Embryonic facial prominence (tissue), 1 donor: ENCODE measurements at regions not wholly inside any gene's neighbourhood (a gene's known extent, or its start where the extent isn't known, plus 50 kb on each side); places are given as distances from the start of the nearest gene placed in this dataset.
A peak's percentile ranks its signal among the peaks of the same experiment; 100 is the strongest.
"Not testable (repeated sequence)": the region's sequence is repeated elsewhere in the genome, so short reads cannot be mapped to it uniquely, and the experiment has no call there.

ENCODE experiments used
- DNase-seq: peaks from one replicate; pipeline ENCODE4 v3.0.0-alpha.2; 2016; ENCODE audit errors: extremely low spot score

DNA sequence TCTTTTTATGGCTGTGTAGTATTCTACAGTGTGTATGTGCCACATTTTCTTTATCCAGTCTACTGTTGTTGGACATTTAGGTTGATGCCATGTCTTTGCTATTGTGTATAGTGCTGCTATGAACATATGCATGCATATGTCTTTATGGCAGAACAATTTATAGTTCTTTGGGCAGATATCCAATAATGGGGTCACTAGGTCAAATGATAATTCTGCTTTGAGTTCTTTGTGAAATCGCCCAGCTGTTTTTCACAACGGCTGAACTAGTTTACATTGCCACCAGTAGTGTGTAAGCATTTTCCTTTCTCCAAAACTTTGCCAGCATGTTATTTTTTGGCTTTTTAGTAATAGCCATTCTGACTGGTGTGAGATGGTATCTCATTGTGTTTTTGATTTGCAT, 214.8 kb upstream of the TMEM229A start:
- DNase-seq: no peak

DNA sequence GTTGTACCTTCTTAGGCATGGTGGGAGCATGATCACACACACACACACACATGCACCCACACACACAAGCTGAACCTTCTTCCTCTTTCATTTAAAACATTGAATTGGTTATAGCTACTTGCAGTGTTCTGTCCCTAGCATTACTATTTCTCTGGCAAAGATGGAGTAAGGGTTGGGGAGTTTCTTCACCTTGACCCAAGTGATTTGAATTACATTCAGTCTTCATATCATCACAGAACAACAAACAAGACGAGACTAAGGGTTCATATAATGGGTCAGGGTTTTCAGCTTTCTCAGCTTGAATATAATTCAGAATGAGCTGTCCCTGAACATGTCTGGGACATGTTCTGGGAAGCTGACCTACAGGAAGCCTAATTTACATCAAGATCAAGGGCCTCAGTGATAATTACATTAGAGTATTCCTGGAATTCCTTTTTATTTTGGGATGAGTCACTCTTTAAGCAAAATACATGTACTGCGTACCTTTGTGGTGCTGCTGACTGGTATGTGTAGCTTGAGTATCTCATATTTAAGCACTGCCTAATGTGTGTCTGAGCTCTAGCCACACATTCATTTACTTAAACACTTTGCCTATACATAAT, 213.5 kb upstream of the TMEM229A start:
- no peak for DNase-seq

DNA sequence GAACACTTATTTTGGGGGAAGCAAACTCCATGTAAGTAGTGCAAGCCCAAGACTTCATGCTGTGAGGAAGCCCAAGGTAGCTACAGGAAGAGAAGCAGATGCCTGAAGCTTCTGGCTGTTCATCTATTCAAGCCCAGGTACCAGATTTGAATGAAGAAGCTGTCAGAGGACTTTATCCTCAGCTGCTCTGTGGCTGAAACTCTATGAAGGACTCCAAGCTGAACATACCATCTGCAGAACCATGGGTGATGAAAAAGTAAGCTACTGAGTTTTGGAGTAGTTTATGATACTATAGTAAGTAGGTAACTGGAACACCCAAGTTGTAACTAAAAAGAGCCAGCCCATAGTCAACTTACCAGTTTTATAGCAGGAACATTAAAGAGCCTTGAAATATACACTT, 211.6 kb upstream of the TMEM229A start:
- not testable (repeated sequence) for DNase-seq

DNA sequence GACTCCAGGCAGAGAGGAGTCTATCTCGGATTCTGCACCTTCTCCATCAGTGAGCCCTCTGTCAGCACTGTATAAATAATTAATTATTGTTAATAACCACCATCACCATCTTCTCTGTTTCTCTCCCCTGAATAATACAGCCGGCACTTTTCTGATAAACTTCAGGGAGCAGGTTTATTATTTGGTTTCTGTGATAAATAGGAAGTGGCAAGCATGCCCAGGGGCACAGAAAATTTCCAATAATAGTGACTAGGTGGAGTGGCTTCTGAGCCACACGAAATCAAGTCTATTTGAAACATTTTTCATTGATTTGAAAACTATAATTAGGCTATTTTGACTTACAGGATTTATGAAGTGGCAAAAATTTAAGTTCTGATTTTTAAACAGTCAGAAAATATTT, 186.8 kb upstream of the TMEM229A start:
- DNase-seq: no peak

DNA sequence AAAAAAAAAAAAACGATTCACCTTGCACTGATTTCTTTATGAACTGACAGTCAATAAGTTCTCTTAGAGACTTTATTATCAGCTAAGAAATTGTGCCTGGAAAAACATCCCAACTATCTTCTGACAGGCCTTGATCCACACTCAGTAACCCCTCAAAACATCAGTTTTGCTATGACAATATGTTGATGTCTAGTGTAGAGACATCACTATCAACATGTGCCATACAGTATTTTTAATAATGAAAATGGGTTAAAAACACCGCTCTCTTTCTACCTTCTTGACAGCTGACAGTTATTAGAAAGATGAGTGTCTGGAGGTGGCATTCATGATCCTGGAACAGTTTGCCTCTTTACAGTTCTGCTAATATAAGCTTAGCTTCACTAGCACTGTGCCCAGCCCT, 175.8 kb upstream of the TMEM229A start:
- DNase-seq: no peak

DNA sequence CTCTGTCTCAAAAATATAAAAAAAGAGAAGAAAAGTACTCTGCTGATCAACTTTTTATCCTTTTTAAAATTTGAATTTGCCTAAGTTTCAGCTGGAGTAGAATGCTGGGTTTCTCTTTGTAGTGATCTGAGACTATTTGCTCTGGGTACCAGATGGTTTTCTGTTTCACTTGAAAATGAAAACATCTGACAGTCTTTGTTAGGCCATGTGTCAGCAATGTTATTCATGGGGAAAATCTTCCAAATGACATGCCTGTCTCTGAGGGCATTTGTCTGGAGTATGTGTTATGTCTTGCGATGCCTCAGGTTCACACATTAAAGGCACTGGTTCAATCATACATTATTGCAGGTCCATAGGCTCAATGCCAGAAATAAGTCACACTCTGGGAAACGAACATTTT, 175.3 kb upstream of the TMEM229A start:
- no peak for DNase-seq

DNA sequence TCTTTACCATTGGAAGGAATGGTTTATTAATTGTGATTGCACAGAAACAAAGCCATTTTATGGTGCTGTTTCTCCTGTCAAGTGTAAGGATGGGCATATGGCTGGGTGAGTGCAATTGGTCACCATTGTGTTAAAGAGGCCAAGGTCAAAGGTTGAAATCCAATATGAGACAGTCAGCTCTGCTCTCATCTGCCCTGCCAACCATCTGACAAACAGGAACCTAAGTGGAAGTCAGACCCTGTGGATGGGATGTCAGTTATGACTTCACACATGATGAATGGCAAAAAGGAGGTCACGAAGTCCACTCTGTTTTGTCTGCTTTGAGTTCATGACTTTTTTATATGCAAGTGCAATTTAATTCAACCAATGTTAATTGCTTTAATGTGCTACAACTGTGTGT, 172.7 kb upstream of the TMEM229A start:
- no peak for DNase-seq

DNA sequence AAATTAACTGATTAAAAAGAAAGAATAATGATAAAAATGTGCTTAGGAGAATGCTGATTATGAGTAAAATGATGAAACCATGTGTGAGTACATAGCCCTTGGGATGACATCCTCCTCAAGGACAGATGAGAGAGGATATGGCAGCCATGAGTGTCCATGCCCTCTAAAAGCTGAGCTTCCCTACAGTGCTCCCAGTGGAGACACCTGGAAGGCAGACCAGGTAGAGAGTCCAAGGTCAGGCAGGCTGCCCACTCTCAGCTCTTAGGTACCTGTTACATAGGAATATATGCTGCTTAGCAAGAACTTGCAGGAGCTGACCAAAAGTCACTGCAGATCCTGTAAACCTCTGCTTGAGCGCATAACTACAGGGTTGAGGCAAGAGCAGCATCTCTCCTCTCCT, 169.7 kb upstream of the TMEM229A start:
- DNase-seq: no peak

DNA sequence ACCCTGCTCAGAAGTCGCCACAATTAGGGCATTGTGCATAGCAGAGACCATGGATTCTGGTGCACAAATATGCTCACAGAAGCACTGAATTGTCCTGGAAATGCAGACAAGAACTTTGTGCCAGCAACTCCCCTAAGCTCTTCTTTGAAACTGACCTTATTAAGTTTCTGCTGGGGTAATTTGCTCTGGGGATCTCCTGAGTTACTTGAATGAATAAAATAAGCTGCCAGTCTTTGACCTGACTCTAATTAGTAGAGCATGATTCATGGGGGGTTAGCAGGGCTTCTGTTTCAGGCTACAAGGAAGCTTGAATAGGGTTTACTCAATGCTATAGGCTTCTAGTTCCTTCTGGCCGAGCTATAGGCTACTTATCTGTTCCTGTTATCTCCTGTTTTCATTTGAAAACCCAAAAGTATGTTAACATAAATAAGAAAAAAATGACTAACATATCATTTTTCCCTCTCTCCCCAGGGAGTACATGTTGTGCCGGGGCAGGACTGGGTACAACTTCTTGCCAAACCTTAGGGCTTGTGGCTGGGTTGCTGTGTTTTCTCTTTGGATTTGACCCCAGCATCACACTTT, 169.0 kb upstream of the TMEM229A start:
- DNase-seq: no peak

DNA sequence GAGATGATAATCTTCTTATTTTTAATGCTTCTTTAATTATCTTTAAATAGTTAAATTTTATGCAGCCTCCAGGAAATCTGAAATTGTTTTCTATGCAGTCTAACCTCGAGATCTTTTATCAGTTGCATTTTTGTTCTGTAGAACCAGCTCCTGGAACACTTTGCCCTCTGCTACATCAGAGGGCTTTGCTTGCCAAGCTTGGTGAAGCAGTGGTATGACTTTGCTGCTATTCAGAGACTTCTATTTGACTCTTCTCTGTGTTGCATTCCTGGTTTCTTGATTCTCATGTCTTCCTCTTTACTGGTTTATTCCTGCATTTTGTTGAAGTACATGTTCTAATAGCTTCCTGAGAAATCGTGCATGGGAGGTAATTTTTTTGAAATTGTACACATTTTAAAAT, 163.7 kb upstream of the TMEM229A start:
- DNase-seq: no peak

DNA sequence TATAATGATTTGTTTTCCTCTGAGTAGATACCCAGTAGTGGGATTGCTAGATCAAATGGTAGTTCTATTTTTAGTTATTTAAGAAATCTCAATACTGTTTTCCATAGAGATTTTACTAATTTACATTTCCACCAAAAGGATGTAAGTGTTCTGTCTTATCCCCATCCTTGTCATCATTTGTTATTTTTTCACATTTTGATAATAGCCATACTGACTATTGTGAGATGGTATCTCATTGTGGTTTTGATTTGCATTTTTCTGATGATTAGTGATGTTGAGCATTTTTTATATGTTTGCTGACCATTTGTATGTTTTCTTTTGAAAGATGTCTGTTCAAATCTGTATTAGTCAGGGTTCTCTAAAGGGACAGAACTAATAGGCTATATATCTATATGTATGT, 160.0 kb upstream of the TMEM229A start:
- no peak for DNase-seq

DNA sequence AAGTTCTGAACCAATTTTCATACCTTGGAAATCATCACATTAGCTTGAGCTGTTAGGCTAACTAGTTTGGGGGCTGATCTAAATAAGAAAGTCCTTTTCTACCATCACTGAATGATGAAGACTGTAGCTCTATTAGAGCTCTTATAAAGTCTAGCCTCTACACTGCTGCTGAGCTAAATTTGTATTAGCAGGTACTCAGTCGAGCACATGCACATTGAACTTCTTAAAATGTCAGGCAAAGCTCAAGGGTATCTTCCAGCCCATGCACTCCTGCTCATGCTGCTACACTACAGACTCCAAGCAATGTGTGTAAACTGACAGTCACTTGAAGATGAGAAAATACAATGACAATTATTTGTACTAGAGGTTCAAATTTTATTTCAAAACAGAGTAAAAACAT, 158.8 kb upstream of the TMEM229A start:
- DNase-seq: no peak

DNA sequence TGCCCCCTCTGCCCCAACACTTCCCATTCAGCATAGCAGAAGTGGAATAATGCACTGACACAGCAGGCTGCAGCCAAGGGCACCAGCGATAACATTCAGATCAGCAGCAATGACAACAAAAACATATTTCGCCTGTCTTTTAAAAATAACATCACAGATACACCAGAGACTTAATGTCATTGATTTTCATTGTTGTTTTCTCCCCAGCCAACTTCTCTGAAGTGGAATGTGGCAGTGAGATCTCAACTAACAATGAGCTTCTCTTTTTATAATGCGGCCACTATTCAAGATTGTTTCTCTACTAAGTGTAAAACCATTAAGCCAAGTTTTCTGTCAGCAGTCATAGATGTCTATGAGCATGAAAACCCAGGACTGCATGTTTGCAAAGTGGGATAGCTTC, 158.2 kb upstream of the TMEM229A start:
- DNase-seq: no peak

DNA sequence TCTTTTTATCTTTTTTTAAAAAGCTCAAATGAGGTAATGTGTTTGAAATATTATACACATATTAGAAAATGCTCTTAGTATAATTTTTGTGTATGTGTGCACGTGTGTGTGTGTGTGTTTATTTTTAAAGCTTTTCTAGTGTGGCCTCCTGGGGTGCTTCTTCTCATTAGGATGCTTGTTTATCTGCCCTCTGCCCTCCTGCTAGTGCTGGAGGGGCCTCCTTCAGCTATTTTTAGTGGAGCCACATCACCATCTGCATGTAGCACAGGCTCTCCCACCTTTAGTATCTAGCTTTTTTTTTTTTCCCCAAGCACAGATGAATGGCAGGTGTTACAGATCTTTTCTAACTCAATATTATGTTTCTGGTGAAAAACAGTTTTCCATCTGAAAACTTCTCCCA, 155.7 kb upstream of the TMEM229A start:
- no peak for DNase-seq

DNA sequence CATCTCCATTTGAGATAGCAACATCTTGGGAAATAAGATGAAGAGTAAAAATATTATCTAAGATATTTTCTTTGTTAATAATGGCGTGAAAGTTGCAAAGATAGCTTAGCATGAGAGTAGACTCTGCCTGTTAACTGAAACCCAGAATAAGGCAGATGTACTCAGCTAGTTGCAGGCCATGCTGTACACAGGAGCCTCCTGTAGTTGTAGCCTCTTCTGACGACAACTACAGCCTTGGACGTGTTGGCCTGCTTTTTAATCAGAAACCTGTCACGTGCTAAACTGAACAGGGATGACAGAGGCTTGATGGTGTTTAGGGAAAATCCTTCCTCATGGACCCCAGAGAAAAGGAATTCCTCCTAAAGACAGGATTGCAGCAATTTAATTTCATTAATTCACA, 155.1 kb upstream of the TMEM229A start:
- DNase-seq: no peak

DNA sequence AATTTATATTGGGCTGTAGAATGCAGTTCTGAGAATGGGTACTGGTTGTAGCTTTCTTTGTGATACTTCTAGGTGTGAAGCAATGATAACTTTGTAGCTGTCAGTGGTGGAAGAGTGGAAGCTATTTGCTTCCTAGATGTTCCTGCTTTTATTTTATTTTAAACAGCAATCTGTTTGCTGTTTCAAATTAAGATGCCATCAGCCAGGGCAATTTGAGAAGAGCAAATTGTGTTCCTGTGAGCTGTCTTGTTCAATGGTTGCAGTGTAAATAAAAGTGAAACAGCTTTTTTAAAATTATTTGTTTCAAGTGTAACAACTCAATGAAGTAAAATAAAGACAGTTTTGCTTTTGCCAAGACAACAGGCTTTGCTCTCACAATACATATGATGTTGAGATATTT, 150.8 kb upstream of the TMEM229A start:
- no peak for DNase-seq

DNA sequence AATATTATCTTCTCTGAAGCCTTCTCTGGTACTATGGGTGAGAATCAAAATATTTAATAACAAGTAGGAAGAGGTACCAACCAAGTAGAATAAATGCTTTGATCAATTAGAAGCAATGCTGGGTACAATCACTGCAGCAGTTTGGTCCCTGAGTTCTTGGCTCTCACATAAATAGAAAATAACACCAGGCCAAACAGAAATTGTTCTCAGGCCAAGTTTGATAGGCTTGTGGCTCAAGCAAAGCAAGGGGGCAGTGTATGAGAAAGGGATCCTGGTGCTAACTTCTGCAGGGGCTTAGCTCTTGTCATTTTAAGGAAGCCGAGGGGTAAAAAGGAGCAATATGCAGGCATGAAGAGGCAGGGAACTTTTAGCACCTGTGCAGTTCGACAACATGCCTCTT, 146.8 kb upstream of the TMEM229A start:
- no peak for DNase-seq

DNA sequence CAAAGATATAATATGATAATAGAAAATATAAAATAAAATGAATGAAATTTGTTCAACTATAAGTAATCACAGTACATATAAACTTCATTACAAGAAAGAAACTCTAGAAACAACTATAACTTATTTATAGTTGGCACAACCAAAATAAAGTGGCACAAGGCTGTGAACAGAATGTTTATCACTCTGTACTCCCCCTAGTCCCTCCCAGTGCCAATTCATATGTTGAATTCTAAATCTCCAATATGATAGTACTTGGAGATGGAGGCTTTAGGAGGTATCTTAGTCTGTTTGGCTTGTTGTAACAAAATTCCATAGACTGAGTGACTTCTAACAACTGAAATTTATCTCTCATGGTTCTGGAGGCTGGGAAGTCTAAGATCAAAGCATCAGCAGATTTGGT, 145.0 kb upstream of the TMEM229A start:
- no peak for DNase-seq

DNA sequence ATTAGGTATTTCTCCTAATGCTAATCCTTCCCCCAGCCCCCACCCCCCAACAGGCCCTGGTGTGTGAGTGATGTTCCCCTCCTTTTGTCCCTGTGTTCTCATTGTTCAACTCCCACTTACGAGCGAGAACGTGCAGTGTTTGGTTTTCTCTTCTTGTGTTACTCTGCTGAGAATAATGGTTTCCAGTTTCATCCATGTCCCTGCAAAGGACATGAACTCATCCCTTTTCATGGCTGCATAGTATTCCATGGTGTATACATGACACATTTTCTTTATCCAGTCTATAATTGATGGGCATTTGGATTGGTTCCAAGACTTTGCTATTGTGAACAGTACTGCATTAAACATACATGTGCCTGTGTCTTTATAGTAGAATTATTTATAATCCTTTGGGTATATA, 138.9 kb upstream of the TMEM229A start:
- DNase-seq: not testable (repeated sequence)

DNA sequence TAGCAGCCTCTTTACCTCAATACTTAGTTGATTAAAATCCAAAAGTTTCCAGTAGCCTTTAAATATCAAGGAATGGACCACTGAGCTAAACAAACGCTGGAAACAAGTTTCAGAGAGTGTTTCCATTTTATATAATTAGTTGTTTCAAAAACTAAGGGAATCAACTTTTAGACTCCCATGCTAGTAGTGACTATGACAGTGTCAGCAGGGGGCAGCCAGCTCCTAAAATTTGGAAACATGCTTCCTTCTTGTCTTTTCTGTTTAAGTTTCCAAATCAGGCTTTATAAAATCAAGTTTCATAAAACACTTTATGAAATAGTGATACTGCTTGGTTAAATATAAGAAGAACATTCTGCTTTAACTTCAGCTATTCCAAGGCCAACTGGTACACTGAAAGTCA, 138.2 kb upstream of the TMEM229A start:
- DNase-seq: peak; percentile 21

DNA sequence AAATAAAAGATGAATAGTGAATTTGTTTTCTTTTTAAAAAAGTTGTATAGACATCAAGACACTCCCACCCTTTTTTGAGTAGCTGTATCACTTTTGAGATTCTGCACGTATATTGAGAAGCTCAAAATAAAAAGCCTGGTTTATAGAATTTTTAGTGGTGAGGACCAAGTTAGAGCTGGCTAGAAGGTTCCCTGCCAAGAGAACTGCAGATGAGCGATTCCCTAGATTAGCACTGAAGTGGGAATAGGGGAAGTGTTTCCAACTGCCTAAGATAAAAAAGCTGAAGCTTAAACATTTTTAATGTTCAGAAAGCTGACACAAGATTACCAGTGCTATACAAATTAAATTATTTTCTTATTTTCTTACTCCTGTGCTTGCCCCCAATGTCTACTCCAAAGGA, 135.7 kb upstream of the TMEM229A start:
- DNase-seq: no peak

DNA sequence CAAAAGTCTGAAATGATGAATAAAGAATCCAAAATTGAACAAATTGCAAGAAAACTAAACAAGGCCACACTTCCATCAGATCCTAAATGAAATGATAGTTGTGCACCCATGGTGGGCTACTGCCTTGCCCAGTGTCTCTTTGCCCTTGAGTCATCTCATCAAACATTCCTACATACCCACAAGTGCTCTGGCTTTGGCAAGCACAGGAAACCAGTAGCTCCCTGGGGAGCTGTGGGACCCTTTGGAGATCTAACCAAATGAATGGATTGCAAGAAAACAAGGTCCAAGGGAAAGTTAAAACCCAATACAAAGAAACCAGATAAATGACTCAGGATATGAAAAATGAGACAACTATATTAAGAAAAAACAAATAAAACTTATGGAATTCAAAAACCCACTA, 129.8 kb upstream of the TMEM229A start:
- DNase-seq: no peak

DNA sequence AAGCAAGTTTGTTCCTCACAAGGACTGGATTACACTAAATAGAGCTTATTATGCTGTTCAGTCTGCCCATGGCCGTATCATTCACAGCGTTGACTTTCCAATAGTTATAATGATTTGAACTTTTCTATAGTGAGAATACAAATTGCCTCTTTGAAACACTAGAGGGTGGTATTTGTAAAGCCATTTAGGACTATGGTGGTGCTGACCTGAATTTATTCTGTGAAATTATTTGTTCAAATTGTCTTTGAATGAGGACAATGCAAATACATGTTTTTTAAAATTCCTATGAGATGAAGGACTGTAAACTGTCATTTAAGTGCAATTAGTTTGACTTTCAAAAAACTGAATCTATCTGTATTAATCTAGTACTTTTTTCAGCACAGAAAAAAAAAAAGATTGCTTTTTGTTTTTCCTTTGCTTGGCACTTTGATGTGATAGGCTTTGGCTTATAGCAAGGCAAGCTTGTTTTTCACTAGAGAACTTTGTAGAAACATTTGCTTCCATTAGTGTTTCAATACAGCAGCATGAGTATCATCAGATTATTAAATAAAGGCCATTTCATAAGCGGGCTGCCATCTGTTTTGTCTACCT, 122.7 kb upstream of the TMEM229A start:
- no peak for DNase-seq
